OCI-LY7 (cell line): ENCODE measurements at regions not wholly inside any gene's neighbourhood (a gene's known extent, or its start where the extent isn't known, plus 50 kb on each side); places are given as distances from the start of the nearest gene placed in this dataset.
"Not testable (repeated sequence)": the region's sequence is repeated elsewhere in the genome, so short reads cannot be mapped to it uniquely, and the experiment has no call there.

Experiments
- BruUV-seq: library from RNA; stranded (reverse); fragments of 400-500 nt; replicated peaks from 2 replicates; lab custom pipeline; 2021; lab: Mats Ljungman, UMichigan
- CTCF ChIA-PET: fragments of 300-600 bp; sonication (Branson Sonifier 250); formaldehyde crosslinking; loops from one replicate; lab custom pipeline; 2022; ENCODE audit warnings: antibody characterized with exemption; ENCODE audit not compliant: unreplicated experiment; lab: Charles Lee
- POLR2A ChIA-PET: fragments of 300-600 bp; sonication (Branson Sonifier 250); formaldehyde crosslinking; loops from one replicate; lab custom pipeline; 2022; ENCODE audit warnings: antibody characterized with exemption; lab: Charles Lee
- DNase-seq: peaks from one replicate; pipeline ENCODE4 v3.0.0-alpha.2; 2015; ENCODE audit warnings: low spot score
- H2AFZ ChIP-seq: fragments of 200-600 bp; sonication (generic), shearing (Covaris generic); 2 replicates; pipeline ENCODE4 v1.6.1; 2014; ENCODE audit warnings: mild to moderate bottlenecking, antibody characterized with exemption, low read length, moderate library complexity
- H3K27ac ChIP-seq: fragments of 200-600 bp; sonication (generic); 2 replicates; pipeline ENCODE4 v1.5.1; 2014; ENCODE audit warnings: mixed run types, low read depth, mild to moderate bottlenecking, moderate library complexity, low read length, inconsistent platforms; ENCODE audit not compliant: poor library complexity, severe bottlenecking
- H3K36me3 ChIP-seq: fragments of 200-600 bp; sonication (generic); 2 replicates; pipeline ENCODE4 v1.6.1; 2014; ENCODE audit warnings: mild to moderate bottlenecking, antibody characterized with exemption, low read length, moderate library complexity, mixed read lengths; ENCODE audit not compliant: insufficient read depth
- H3K4me1 ChIP-seq: fragments of 200-600 bp; sonication (generic); 2 replicates; pipeline ENCODE4 v1.5.1; 2014; ENCODE audit warnings: mild to moderate bottlenecking, low read length; ENCODE audit not compliant: insufficient read depth, poor library complexity, severe bottlenecking
- H3K4me2 ChIP-seq: fragments of 200-600 bp; sonication (generic); 2 replicates; pipeline ENCODE4 v1.6.1; 2014; ENCODE audit warnings: mild to moderate bottlenecking, low read length
- H3K4me3 ChIP-seq: fragments of 200-600 bp; sonication (generic); 2 replicates; pipeline ENCODE4 v1.5.1; 2014; ENCODE audit warnings: mild to moderate bottlenecking, low read depth, low read length; ENCODE audit not compliant: poor library complexity, severe bottlenecking
- H3K79me2 ChIP-seq: fragments of 200-600 bp; sonication (generic); 2 replicates; pipeline ENCODE4 v1.6.1; 2016; ENCODE audit warnings: low read depth, mild to moderate bottlenecking, low read length, moderate library complexity, mixed read lengths; ENCODE audit not compliant: insufficient read depth
- H3K9me2 ChIP-seq: fragments of 200-600 bp; sonication (generic); 2 replicates; pipeline ENCODE4 v1.6.1; 2016; ENCODE audit warnings: mild to moderate bottlenecking, low read length, mixed read lengths; ENCODE audit not compliant: insufficient read depth
- H3K9me3 ChIP-seq: fragments of 200-600 bp; sonication (generic); 2 replicates; pipeline ENCODE4 v1.6.1; 2014; ENCODE audit warnings: mild to moderate bottlenecking, mixed run types, low read length, mixed read lengths
- H4K20me1 ChIP-seq: fragments of 200-600 bp; sonication (generic); 2 replicates; pipeline ENCODE4 v1.6.1; 2014; ENCODE audit warnings: mild to moderate bottlenecking, antibody characterized with exemption, low read length, moderate library complexity, mixed read lengths; ENCODE audit not compliant: insufficient read depth
- EZH2phosphoT487 ChIP-seq: fragments of 200-600 bp; sonication (generic); IDR thresholded peaks from 2 replicates; pipeline ENCODE4 v1.6.1; 2018; ENCODE audit warnings: low read depth, borderline replicate concordance, mild to moderate bottlenecking, mixed run types, antibody characterized with exemption, low read length, moderate library complexity, mixed read lengths
- intact Hi-C: fragments of 100-400 bp; cut with micrococcal nuclease; formaldehyde crosslinking; loops from one replicate; pipeline ENCODE4 v1.10.0; 2022; ENCODE audit not compliant: unreplicated experiment
- TF ChIP-seq, protein P1 (sequence below): fragments of 200-600 bp; sonication (generic); conservative IDR thresholded peaks from 2 replicates; pipeline ENCODE4 v1.5.1; 2014; ENCODE audit warnings: mild to moderate bottlenecking, antibody characterized with exemption, low read length, moderate library complexity, mixed read lengths

DNA sequence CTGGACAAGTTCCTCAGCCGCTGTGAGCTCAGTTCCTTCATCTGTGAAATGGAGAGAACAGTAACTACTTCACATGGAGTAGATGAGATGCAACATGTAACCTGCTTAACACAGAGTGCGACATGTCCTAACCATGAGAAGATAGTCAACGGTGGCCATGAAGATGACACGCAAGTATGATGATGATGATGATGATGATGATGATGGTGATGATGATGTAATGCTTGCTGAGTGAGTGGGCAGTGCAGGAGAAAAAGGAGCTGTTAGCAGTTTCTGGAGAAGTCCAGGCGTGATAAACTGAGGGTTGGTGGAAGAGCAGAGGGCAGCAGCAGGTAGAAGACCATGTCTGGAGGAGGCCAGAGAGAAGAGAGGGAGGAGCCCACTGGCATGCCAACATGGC is 90.8 kb upstream of the CD82 start:
- H2AFZ ChIP-seq, result no peak overlapping the region
- H4K20me1 ChIP-seq, result no peaks in the 10 kb centered on the region
- no peak for TF ChIP-seq EZH2phosphoT487
- TF ChIP-seq, protein P1, sequence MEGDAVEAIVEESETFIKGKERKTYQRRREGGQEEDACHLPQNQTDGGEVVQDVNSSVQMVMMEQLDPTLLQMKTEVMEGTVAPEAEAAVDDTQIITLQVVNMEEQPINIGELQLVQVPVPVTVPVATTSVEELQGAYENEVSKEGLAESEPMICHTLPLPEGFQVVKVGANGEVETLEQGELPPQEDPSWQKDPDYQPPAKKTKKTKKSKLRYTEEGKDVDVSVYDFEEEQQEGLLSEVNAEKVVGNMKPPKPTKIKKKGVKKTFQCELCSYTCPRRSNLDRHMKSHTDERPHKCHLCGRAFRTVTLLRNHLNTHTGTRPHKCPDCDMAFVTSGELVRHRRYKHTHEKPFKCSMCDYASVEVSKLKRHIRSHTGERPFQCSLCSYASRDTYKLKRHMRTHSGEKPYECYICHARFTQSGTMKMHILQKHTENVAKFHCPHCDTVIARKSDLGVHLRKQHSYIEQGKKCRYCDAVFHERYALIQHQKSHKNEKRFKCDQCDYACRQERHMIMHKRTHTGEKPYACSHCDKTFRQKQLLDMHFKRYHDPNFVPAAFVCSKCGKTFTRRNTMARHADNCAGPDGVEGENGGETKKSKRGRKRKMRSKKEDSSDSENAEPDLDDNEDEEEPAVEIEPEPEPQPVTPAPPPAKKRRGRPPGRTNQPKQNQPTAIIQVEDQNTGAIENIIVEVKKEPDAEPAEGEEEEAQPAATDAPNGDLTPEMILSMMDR, result no peak
- BruUV-seq, result no TSS peak
- H3K4me3 ChIP-seq, result no peak overlapping the region
- H3K9me3 ChIP-seq, result no peaks in the 10 kb centered on the region
- ChIA-PET CTCF (no interaction called here), POLR2A (no interaction called here)
- H3K4me1 ChIP-seq, result no peaks in the 10 kb centered on the region
- DNase-seq, result no peak
- H3K9me2 ChIP-seq, result no peaks in the 10 kb centered on the region
- H3K27ac ChIP-seq, result no peak overlapping the region
- intact Hi-C loops, result no loop called here
- H3K79me2 ChIP-seq, result no peaks in the 10 kb centered on the region
- H3K4me2 ChIP-seq, result no peak overlapping the region
- no peaks in the 10 kb centered on the region for H3K36me3 ChIP-seq

- Histone ChIP-seq H3K79me2 (no peaks in the 10 kb centered on the region), H3K9me3 (no peaks in the 10 kb centered on the region), H2AFZ (no peak overlapping the region), H3K4me3 (no peak overlapping the region), H3K9me2 (no peaks in the 10 kb centered on the region), H4K20me1 (no peaks in the 10 kb centered on the region), H3K36me3 (no peaks in the 10 kb centered on the region), H3K4me1 (no peaks in the 10 kb centered on the region), H3K27ac (no peak overlapping the region), H3K4me2 (no peak overlapping the region)
- intact Hi-C loops, result no loop called here
- BruUV-seq, result no TSS peak
- CTCF ChIA-PET, result no interaction called here
- POLR2A ChIA-PET, result no interaction called here
- no peak for TF ChIP-seq EZH2phosphoT487
- TF ChIP-seq, protein P1, result no peak
- no peak for DNase-seq
Measured at GRCh38 chr11:44475114-44475686, 90.3 kb upstream of the CD82 start.

DNA sequence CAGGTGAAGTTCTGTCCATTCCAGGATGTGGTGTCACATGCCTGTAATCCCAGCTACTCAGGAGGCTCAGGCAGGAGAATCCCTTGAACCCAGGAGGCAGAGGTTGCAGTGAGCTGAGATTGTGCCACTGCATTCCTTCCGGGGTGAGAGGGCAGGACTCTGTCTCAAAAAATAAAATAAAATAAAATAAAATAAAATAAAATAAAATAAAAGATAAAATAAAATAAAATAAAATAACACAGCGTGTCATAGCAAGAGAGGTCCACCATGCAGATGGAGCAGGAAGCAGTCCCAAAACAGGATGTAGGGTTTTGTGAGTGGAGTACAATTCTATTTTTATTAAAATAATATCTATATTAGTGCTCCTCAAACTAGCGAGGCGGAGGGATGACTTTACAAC is 83.1 kb upstream of the CD82 start:
- H3K79me2 ChIP-seq, H3K9me3 ChIP-seq, H2AFZ ChIP-seq, BruUV-seq, POLR2A ChIA-PET, H3K9me2 ChIP-seq, H3K4me3 ChIP-seq, H3K36me3 ChIP-seq, H4K20me1 ChIP-seq, H3K27ac ChIP-seq, CTCF ChIA-PET, DNase-seq, H3K4me2 ChIP-seq, intact Hi-C loops, H3K4me1 ChIP-seq: not testable (repeated sequence)
